ENCODE measurements at regions not wholly inside any gene's neighbourhood (a gene's known extent, or its start where the extent isn't known, plus 50 kb on each side); places are given as distances from the start of the nearest gene placed in this dataset.
"Not testable (repeated sequence)": the region's sequence is repeated elsewhere in the genome, so short reads cannot be mapped to it uniquely, and the experiment has no call there.

GRCh38 chr2:236835307-236836024 is 250.2 kb upstream of the COPS8 start:
- TF ChIP-seq CTCF (IDR thresholded peaks at IDR 0.05; ENCODE audit: borderline replicate concordance, control extremely low read depth, extremely low read depth, insufficient read depth, missing control alignments): no peak
- in situ Hi-C loops (cut with MboI; ENCODE audit: low sequenced_read_pairs, unreplicated experiment): no loop called here
- DNase-seq (ENCODE audit: low spot score): no peak

- in situ Hi-C loops (cut with MboI; ENCODE audit: low sequenced_read_pairs, unreplicated experiment); DNase-seq (ENCODE audit: low spot score): not testable (repeated sequence)
Measured at GRCh38 chr2:236836028-236836427, 249.7 kb upstream of the COPS8 start.

GRCh38 chr2:236840215-236840614 is 245.5 kb upstream of the COPS8 start:
- TF ChIP-seq CTCF (IDR thresholded peaks at IDR 0.05; ENCODE audit: borderline replicate concordance, control extremely low read depth, extremely low read depth, insufficient read depth, missing control alignments): no peak
- DNase-seq (ENCODE audit: low spot score): no peak
- in situ Hi-C loops (cut with MboI; ENCODE audit: low sequenced_read_pairs, unreplicated experiment): no loop called here

GRCh38 chr2:236840857-236841256 is 244.8 kb upstream of the COPS8 start:
- no peak for TF ChIP-seq CTCF (IDR thresholded peaks at IDR 0.05; ENCODE audit: borderline replicate concordance, control extremely low read depth, extremely low read depth, insufficient read depth, missing control alignments)
- no peak for DNase-seq (ENCODE audit: low spot score)
- in situ Hi-C loops (cut with MboI; ENCODE audit: low sequenced_read_pairs, unreplicated experiment): no loop called here

- in situ Hi-C loops (cut with MboI; ENCODE audit: low sequenced_read_pairs, unreplicated experiment): no loop called here
- DNase-seq (ENCODE audit: low spot score): no peak
- no peak for TF ChIP-seq CTCF (IDR thresholded peaks at IDR 0.05; ENCODE audit: borderline replicate concordance, control extremely low read depth, extremely low read depth, insufficient read depth, missing control alignments)
Measured at GRCh38 chr2:236841389-236841788, 244.3 kb upstream of the COPS8 start.

- in situ Hi-C loops (cut with MboI; ENCODE audit: low sequenced_read_pairs, unreplicated experiment): no loop called here
- DNase-seq (ENCODE audit: low spot score): no peak
- TF ChIP-seq CTCF (IDR thresholded peaks at IDR 0.05; ENCODE audit: borderline replicate concordance, control extremely low read depth, extremely low read depth, insufficient read depth, missing control alignments): no peak
Measured at GRCh38 chr2:236843161-236843968, 242.3 kb upstream of the COPS8 start.

GRCh38 chr2:236844711-236845110 is 241.0 kb upstream of the COPS8 start:
- TF ChIP-seq CTCF (IDR thresholded peaks at IDR 0.05; ENCODE audit: borderline replicate concordance, control extremely low read depth, extremely low read depth, insufficient read depth, missing control alignments): no peak
- in situ Hi-C loops (cut with MboI; ENCODE audit: low sequenced_read_pairs, unreplicated experiment): no loop called here
- DNase-seq (ENCODE audit: low spot score): no peak

Data from GM13976 (cell line).